ENCODE measurements at regions not wholly inside any gene's neighbourhood (a gene's known extent, or its start where the extent isn't known, plus 50 kb on each side); places are given as distances from the start of the nearest gene placed in this dataset.

DNA sequence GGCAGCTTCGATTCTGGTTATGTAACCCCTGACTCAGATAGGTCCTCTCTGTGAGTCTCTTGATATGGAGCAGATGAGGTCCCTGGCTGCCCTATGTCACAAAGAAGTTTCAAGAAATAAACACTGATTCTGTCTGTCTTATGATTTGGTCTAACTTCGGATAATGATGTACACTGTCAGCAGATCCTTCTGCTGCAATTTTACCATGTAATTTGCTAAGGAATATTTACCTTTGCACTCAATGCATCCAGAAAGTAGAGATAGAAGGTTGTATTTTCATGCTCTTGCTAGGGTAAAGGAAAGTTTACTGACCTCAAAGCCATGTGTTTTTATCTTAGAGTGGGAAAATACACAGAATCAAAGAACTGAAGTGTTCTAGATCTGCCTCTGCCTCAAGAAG is 98.2 kb downstream of the KLF5 start:
- DNase-seq (ENCODE audit: extremely low read depth in 1 of 11, low read depth in 9 of 11, low spot score in 4 of 11), result no peak

DNA sequence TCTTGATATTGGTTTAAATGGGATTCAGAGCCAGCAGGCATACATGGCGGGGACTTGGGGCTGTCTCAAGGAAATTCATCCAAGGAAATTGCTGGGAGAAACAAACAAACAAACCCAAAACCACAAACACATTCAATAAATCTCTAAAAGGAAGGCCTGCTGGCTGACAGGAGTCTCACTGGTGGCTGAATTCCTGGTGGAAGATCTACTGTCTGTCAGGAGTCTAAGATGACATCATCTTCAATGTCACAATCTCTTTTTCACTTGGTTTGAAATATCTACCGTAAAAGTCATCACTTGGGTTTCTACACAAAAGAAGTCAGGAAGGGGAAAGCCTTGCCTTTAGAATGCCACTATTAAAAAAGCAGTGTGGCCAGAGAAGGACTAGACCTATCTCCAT is 87.9 kb downstream of the KLF5 start:
- DNase-seq (ENCODE audit: extremely low read depth in 1 of 11, low read depth in 9 of 11, low spot score in 4 of 11), result no peak

DNA sequence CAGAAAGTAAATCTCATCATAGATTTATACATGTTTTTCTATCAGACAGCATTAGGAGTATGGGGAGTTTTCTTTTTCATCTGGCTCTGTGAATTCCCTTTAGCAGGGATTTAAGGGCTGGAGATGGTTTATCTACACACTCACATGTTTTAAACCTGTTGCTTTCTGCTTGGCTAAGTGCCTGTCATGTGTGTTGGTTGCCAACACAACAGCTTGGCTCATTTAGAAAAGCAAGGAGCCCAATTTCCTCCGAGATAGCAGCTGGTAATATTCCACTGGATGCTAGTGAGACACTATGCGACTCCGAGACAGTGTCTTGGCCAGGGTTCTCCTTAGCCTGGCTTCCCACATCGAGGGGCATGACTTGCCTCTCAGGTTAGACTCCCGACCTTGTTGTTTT is 83.3 kb downstream of the KLF5 start:
- peak in 7 of 11 donors; percentile 23 to 63 (median 41) for DNase-seq (ENCODE audit: extremely low read depth in 1 of 11, low read depth in 9 of 11, low spot score in 4 of 11)

DNA sequence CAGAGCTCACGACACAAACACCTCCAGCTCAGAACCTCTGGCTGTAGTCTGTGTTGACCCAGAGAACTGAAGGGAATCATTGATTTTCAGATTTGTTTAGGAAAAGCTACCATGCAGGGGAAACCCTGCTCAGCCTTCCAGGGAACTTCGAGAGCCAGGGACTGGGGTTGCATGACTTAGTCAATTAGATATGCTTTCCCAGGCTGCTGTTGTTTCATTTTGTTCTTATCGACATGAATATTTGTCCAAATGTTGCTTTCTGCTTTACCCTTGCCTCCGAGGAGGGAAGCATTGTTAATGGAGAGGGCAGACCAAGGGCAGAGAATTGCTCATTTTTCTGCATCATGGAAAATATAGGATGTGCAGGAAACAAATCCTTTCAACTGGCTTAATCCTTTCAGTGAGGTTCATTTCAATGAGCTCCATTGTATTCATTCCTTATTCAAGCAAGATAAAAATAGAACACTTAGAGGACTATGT is 82.5 kb downstream of the KLF5 start:
- DNase-seq (ENCODE audit: extremely low read depth in 1 of 11, low read depth in 9 of 11, low spot score in 4 of 11), result peak in 1 of 11 donors; percentile 2

DNA sequence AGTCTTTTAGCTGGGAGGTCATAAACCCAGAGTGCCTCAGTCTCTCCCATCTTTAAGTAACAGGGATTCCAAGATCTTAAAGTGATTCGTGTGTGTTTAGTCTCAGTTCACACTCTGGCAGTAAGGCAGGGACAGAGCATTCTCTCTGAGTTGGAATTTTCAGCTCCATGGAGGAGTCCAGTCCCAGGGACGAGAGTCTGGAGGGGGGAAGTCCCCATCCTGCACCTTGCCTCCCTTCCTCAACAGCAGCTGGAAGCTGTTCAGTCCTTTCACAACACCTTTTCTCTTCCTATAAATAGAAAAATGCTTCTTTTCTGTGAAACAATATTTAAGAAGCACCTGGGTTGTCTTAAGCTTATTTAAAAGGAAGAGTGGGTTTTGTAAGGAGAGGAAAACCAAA is 82.0 kb downstream of the KLF5 start:
- no peak for DNase-seq (ENCODE audit: extremely low read depth in 1 of 11, low read depth in 9 of 11, low spot score in 4 of 11)

DNA sequence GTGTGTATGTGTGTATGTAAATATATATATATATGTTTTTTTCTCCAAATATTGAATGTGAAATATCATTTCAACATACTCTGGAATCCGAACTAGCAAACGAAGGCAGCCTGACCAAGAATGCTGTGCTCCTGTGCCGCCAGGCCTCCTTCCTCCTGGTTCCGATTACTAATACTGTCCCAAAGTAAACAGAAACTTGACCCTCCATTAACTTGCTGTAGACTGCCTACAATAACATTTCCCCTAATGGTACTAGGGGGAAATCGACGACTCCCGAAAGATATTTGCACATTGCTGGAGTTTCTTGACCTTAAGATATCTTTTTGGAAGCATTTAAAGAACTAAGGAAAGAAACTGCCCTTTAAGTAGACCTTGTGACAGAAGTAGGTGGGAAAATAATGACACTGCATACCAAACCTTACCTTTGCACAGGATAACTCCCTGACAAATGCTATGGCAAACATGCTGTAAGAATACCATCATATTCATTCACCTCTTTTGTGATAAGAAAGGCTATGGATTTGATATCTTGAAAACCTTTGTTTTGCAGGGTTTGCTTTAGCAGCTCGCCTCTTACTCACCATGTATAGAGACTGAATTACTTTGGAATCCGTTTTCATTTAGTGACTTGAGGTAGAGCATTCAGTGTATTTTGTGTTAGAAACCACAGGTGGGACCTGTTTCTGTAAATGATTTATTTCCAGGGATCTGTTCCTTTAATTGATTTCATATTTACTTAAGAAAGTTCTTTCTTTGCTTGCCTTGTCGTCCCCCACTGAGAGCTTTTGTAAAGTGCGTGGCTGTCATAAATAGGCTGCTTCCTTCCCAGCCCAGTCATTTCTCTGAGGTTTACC is 80.1 kb downstream of the KLF5 start:
- DNase-seq (ENCODE audit: extremely low read depth in 1 of 11, low read depth in 9 of 11, low spot score in 4 of 11), result peak in 2 of 11 donors; percentile 18 to 22

DNA sequence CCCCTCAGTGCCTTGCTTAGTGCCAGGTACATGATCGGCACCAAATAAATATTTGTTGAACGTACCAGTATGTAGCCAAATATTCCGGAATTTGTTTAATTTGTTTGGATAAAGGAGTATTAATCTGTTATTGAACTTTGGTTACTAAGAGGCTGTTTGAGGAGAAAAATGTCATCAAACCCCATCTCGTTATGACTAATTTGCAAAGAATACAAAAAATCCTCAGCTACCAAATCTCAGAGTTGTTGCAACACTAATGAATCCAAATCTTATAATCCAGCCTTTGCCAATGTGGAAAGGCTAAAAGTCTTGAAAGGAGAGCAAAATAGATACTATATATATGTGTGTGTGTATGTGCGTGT is 79.5 kb downstream of the KLF5 start:
- no peak for DNase-seq (ENCODE audit: extremely low read depth in 1 of 11, low read depth in 9 of 11, low spot score in 4 of 11)

DNA sequence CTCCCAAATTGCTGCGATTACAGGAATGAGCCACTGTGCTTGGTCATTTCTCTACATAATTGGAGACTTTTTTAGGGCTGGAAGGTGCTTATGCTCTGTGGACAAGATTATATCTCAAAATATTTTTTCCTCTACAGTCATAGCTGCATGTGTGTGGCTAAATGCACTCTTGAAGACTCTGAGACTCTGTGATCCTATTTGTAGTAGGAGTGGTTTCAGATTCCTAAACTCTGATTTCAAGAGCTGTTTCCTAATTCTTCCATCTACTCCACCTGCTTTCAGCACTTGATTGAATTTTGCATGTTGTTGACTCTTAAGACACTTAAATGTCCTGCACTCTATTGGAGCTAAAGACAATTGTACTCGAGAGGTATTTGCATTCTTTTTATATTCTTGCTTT is 78.0 kb downstream of the KLF5 start:
- no peak for DNase-seq (ENCODE audit: extremely low read depth in 1 of 11, low read depth in 9 of 11, low spot score in 4 of 11)

DNA sequence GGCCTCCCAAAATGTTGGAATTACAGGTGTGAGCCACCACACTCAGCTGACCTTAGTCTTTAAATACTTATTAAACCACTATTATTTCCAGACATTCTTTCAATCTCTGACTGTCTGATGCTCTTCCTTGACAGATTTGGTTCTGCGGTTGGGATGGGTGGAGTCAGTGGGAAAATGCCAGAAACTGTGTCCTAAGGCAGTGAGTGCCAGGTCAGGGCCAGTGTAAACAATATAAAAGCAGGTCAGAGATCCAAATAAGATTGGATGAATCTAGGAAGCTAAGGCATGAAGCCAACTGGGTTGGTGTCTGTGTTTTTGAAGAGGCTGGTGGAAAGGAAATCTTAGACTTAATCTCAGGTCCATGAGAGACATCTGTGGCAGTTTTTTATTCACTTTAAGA is 74.7 kb downstream of the KLF5 start:
- no peak for DNase-seq (ENCODE audit: extremely low read depth in 1 of 11, low read depth in 9 of 11, low spot score in 4 of 11)

DNA sequence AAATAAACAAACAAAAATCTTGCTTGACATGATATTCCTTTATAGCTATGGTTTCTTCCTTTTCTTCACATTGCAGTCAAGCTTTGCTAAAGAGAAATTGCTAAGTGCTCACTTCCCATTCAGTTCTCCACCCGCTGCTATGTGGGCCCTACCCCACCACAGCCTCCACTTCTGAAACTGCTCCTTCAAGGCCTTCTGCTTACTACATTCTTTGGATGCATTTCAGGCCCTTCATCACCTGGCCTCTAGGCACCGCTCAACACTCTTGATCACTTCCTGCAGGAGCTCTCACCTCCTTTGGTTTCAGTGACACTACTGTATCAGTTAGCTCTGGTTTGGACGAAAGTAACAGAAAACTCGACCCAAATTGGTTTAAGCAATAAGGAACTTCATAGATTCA is 72.4 kb downstream of the KLF5 start:
- DNase-seq (ENCODE audit: extremely low read depth in 1 of 11, low read depth in 9 of 11, low spot score in 4 of 11), result no peak

DNA sequence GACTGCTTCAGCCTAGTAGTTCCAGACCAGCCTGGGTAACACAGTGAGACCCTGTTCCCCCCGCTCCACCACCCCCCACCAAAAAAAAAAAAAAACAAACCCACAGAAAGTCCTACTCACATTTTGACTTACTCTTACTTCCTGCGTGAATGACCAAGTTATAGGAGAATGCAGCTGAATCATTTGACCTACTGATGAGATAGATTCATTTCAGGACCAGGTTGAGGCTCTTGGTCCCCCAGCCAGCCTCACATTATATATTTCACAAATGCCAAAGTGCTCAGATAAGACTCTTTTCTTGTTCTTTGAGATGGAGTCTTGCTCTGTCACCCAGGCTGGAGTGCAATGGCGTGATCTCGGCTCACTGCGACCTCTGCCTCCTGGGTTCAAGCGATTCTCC is 70.2 kb downstream of the KLF5 start:
- DNase-seq (ENCODE audit: extremely low read depth in 1 of 11, low read depth in 9 of 11, low spot score in 4 of 11), result no peak

Data from renal cortex interstitium (tissue), 11 donors.